ENCODE measurements at regions not wholly inside any gene's neighbourhood (a gene's known extent, or its start where the extent isn't known, plus 50 kb on each side); places are given as distances from the start of the nearest gene placed in this dataset.

DNA sequence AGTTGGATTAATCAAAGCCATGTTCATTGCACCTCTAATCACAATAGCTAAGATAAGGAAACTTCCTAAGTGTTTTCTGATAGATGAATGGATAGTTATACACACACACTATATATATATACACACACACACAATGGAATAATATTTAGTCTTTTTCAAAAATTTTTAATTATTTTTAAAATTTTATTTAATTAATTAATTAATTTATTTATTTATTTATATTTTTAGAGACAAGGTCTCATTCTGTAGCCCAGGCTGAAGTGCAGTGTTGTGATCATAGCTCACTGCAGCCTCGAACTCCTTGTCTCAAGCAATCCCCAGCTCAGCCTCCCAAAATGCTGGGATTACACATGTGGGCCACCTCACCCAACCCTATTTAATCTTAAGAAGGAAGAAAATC is 481.0 kb upstream of the TNP1 start:
- TF ChIP-seq, protein P1, sequence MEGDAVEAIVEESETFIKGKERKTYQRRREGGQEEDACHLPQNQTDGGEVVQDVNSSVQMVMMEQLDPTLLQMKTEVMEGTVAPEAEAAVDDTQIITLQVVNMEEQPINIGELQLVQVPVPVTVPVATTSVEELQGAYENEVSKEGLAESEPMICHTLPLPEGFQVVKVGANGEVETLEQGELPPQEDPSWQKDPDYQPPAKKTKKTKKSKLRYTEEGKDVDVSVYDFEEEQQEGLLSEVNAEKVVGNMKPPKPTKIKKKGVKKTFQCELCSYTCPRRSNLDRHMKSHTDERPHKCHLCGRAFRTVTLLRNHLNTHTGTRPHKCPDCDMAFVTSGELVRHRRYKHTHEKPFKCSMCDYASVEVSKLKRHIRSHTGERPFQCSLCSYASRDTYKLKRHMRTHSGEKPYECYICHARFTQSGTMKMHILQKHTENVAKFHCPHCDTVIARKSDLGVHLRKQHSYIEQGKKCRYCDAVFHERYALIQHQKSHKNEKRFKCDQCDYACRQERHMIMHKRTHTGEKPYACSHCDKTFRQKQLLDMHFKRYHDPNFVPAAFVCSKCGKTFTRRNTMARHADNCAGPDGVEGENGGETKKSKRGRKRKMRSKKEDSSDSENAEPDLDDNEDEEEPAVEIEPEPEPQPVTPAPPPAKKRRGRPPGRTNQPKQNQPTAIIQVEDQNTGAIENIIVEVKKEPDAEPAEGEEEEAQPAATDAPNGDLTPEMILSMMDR (IDR thresholded peaks at IDR 0.05): no peak
- no peak for TF ChIP-seq POLR2A (IDR thresholded peaks at IDR 0.05)

All from prostate gland (tissue), 2 donors.